ENCODE measurements at regions not wholly inside any gene's neighbourhood (a gene's known extent, or its start where the extent isn't known, plus 50 kb on each side); places are given as distances from the start of the nearest gene placed in this dataset.

DNA sequence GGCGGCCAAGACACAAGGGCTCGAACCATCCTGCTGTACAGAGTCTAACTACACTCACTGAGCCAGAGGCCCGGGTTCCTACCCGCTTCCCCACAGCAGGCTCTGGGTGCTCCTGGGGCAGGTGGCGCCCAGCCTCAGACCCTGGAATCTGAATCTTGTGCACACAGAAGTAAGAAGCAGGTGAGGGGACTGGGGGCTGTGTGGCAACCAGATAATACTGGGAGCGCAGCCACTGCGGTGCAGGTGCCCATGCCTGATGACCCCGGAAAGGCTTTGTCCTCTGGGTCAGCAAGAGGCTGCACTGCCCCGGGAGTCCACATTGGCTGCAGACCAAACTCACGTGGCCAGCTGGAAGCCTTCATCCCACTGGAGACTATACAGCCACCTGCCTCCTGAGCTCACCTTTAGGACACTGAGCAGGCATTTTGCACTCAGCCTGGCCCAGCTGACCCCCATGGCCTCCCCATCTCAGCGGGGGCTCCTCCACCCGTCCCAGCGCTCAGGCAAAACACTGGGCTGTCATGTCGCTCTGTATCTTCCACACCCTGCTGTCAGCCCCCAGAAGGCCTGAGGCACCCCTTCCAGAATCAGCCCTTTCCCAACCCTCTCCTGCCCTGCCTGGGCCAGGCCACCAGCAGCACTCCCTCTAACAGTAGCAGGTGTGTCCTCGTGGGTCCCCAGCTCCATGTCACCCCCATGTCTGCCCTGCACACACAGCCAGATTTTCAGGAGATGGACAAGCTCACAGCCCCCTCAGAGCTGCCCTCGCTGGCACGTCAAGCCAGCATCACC is 101.0 kb upstream of the IQSEC1 start:
- no peak for DNase-seq

DNA sequence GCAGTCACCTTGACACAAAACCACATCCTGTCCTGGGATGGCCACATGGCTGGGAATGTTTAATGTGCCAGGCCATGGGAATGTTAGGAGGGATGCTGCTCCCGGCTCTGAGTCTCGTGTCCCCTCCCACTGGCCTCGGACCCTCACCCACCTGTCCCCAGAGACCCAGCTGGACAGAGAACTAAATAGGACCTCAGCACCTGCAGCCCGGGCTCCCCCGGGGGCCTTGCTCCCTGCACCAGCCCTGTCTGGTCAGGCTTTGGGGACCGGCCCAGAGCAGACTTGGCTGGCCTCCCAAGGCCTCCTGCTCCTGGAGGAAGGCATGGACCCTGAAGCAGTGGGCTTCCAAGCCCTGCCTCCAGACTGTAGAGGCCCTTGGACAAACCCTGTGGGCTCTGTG is 100.0 kb upstream of the IQSEC1 start:
- no peak for DNase-seq

DNA sequence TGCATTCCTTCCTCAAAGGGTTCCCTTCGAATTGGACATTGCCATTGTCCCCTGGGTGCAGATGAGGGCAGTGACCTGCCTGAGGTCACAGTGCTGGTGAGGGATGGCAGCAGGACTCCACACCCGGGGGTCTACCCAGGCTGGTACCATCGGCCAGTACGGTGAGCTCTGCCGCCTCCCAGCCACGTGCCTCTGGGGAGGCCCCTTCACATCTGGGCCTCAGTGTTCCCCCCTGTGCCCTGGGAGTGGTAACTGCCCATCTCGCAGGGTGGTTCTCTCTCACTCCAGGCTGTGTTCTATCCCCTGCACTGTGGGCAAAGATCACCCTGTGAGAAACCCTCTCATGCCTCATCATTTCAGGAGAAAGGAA is 99.4 kb upstream of the IQSEC1 start:
- no peak for DNase-seq

DNA sequence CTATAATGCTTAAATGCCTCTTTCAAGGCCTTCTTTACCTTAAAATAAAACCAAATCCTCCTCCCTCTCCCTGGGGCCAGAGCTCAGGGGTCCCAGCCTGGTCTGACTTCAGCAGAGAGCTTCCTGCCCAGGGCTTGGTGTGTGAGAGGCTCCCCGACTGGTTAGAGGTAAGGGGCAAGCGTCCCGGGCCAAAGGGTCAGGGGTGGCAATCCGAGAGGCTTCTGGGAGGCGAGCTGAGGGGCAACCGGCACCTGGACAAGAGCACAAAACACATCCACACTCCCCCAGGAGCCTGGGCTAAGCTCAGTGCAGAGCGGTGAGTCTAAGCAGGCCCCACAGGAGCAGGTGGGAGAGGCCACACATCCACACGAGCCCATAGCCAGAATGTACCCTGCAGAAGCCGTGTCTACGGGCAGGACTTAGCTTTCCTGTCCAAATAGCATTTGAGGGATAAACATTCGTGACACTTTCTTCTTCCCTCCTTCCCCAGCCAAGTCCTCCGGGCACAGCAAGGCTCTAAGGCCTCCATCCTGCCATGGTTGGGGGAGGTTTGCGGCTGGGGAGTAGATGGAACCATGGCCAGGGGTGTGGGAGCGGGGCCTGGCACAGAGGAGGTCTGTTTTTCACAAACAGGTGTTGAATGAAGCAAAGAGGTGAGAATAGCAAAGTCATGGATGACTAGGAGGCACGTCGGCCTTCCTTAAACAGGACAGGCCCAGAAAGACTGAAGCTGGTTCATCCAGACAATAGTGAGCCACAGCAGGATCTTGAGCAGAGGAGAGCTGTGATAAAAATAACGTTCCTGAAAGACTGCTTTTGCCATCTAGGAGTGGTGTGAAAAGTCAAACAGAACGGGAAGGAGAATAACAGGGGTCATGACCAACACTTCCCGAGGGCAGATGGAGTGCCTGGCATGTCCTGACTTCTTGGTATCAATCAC is 98.7 kb upstream of the IQSEC1 start:
- DNase-seq: no peak

DNA sequence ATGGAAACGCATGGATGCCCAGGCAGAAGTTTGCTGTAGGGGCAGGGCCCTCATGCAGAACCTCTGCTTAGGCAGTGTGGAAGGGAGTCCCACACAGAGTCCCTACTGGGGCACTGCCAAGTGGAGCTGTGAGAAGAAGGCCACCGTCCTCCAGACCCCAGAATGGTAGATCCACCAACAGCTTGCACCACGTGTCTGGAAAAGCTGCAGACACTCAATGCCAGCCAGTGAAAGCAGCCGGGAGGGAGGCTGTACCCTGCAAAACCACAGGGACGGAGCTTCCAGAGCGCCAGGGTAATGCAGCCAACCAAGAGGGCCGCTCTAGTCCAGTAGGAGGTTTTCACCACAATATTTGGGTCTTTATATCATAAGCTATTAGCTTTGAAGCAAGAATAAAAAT is 97.1 kb upstream of the IQSEC1 start:
- no peak for DNase-seq

DNA sequence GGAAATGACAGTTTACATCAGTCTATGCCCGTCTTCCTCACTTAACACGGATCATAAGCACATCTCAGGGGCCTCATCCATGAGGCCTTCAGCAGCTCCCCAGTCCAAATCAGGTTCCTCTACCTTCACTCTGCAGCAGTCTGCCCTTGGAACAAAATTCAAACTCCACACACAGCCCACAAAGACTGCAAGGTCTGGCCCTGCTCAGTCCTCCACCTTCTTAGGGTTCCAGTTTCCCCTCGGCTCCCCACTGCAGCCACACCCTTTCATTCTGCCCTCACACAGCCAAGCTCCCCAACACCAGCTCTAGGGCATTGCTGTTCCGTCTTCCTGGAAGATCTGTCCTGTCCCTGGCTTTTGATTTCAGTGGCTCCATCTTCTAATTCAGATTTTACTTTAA is 95.2 kb upstream of the IQSEC1 start:
- no peak for DNase-seq

DNA sequence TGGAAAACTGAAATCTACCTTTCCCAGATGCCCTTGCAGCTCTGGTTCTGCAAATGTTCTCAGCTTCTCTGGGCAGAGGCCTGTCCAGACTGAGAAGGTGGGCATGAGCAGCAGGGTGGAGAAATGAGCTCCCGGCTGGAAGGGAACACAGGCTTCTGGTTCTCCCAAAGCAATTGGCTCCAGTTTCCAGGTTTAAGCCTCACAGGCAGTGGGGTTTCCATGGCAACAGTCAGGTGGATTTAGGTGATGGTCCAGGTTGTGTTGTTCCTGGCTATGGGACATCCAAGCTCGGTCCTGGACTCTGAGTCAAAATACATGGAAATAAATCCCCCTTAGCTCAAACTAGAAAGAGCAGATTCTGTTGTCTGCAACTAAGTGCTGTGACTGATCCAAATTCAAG is 94.6 kb upstream of the IQSEC1 start:
- no peak for DNase-seq

DNA sequence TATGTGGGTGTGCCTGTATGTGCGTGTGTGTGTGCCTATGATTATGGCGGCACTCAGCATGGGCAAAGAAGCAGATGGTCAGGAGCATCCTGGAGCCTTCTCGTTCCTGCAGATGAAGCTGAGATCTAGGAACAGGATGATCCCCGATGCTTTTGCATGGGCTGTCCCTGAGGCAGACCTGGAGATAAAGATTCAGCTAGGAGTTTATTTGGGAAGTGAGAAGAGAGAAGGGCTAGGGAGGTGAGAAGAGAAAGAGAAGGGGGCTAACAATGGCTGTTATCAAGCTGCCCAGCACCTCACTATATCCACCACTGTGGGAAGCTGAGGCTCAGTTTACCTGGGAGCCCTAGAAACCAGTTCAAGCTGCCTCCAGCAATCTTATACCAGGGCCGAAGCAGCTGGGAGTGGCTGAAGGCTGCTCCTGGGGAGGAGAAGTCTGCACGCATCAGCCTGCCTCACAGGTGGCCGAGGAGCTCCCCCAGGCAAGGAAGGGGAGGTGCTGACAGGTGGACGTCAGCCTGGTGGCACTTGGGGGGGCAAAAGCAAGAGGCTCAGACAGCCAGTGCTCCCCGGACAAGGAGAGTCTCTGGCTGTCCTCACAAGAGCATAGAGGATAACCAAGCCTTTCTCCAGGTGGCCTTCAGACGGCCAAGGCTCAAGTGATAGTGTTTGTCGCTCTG is 94.0 kb upstream of the IQSEC1 start:
- no peak for DNase-seq

DNA sequence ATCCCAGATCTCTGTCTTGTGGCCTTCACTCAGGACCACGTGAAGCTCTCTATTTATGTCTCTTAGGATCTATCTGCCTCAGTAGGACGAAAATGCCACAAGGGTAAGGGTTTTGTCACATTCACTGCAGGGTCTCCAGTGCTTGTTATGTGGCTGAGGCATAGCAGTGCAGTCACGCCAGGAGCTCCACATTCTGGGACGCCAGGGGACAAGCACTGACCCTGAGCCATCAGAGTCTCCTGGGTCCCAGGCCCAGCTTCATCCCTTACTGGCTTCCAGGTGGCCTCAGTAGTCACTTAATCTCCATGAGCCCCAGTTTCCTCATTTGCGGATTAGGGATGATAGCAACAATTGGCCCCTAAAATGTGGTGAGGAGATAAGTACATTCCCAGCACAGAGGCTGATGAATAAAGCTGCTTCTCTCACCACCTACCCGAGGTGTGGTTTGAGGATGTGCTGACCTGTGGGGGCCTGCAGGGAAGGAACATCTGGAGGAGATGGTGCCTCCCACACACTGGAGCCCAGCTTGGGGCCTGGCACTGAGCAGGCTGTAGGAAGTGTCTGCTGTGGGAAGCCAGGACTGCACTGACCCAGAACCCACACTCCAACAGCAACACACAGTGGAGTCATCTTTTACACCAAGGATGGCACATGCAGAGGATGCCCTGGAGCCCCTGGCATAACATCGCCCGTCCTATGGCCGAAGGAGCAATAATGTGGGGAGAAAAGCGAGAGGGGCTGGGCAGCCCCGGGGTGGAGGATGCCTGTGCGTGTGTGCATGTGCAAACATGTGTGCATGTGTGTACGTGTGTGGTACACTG is 93.2 kb upstream of the IQSEC1 start:
- DNase-seq: no peak

DNA sequence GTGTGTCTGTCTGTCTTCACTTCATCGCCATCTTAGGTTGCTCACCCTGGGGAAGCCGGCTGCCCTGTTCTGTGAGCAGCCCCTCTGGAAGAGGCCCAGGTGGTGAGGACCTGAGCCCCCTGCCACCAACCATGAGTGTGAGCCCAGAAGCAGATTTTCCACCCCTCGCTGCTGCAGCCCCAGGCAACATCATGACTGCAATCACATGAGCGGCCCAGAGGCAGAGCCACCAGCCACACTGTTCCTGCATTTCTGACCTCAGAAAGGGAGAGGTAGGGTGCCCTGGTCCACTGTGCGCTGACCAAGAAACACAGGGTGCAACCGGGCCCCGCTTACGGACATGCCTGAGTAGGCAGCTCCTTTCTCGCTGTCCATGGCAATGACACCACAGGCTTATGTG is 92.3 kb upstream of the IQSEC1 start:
- peak in 2 of 58 donors; percentile 13 to 15 for DNase-seq

DNA sequence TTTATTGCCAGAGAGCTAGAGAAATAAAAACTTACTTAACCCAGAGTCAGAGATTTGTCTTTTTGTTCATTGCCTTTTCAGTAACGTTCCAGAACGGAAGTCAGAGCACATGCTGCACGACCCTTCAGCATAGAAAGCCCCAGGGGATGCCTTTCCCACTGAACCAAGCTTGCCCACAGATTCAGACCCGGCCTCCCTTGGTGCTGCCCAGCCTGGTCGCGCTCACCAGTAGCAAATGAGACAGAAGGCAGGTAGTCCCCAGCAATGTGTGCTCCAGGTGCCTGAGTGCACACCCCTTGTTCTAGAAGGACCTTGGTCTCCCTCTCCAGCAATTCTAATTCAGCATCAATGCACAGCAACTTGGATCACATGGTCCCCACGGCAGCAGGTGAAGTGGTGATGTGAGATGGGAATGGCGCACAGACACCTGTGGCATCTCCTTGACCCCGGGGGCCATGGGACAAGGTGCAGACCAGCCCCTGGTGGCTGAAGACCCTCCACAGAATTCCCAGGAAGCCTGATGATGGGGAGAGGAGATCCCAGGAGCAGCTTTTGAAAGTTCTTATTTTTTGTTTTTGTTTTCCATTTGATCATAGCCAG is 91.8 kb upstream of the IQSEC1 start:
- DNase-seq: no peak

DNA sequence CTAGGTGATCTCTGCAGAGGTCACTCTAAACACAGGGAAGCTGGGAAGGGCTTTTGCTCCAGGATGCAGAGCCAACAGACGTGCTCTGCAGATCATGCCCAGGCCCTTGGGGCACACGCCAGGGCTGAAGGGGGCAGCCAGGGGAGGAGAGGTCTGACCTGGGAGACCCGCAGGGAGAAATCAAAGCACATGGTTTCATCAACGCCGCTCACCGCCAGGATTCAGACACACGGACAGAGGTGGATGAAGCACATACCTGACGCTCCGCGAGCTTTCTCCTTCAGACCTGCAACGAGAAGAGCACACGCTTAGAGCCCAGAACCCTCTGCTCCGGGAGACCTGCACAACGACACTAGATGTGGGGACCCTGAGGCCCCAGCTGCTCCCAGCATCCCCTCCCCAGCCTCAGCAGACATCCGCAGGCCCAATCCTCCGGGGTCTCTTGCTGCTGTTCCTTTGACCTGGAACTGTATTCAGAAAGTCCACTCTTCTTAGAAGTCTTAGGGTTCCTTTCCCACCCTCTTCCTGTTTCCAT is 90.7 kb upstream of the IQSEC1 start:
- DNase-seq: no peak

DNA sequence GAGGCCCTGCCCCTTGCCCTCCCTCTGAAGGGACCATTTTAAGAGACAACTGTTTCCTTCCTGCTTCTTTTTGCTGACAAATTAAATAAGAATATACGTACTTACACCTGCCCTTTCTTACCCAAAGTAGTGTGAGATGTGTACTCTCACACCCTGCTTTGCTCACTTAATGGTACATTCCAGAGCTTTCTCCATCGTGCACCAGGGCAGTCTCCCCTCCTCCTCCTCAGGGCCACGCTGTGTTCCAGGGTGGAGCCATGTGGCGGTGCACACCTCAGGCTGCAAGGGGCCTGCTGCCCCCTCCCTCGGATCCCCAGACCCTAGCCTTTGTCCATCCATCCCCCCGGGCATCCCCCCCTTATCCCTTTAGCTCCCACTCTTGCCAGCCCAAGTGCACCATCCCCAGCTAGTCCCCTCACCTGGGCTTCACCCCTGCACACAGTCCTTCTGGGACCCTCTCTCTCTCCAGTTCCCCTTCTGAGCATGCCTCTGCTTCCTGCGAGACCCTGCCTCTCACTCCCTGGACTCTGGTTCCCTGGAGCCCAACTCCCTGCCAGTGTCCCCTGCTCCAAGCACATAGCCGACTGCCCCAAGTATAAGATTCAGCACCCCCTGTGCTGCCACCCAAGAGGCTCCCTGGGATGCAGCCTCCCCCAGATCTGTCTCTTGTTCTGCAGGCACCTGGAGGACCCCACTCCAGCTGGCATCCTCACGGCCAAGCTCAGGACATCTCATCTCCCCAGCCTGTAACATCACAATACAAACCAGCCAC is 89.5 kb upstream of the IQSEC1 start:
- no peak for DNase-seq

DNA sequence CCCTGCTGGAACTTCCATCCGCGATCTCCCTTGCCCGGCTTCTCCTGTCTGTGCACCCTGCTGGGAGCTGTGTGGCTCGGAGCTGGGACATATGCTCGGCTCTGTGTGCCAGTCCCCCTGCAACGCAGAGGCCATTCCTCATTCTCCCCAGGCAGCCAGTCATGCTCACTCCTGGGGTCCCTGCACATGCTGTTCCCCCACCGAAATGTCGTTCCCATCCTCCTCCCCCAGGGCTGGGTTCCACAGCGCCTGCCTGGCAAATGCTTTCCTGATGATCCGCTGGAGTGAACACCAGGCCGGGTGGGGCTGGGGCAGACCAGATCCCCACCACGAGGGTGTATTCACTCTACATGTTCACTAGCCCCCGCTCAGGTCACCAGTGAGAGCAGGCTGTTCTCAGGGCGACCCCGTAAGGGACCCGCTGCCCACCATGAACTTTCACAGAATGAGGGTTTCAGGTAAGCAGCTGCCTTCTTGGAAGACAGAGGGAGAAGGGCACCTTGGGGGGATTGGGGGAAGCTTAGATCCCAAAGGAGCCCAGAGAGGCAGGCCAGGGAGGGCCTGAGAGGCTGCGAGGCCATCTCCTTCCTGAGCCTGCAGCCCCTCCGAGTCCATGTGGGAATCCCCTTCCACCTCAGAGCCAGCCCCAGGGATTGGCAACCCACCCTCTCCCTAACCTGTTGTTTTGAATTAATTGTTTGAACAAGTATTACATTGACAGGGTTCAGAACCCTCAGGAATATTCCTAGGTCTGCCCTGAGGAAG is 88.7 kb upstream of the IQSEC1 start:
- no peak for DNase-seq

DNA sequence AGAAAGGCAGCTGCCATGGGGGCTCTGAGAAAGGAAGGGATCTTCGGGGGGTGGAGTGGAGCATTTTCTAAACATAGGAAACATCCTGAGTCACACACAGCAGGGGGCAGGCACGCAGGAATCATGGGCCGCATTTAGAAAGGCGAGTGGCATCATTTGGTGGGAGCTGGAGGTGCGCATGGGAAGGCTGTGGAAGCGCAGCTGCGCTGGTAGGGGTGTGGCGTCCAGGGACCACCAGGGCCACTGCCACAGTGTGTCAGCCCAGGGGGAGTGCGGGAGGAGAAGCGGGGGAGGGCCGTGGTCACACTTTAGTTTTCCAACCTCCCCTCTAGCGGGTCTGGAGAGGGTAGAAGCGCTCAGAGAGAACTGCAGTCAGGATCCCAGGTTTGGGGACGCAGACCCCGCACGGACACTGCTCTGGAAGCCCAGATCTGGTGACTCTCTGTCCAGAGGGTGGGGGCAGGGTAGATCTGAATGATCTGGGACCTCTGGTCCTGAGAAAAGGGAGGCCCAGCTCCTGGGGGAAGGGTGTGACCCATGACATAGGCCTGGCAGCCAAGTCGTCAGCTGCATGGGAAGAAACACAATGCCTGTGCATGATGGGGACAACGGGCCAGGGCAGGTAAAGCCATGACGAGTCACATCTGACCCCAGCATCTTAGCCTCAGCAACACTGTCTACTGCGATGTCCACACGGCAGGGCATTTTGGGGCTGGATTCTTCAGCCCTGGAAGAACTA is 88.0 kb upstream of the IQSEC1 start:
- peak in 4 of 58 donors; percentile 16 to 33 (median 26) for DNase-seq

DNA sequence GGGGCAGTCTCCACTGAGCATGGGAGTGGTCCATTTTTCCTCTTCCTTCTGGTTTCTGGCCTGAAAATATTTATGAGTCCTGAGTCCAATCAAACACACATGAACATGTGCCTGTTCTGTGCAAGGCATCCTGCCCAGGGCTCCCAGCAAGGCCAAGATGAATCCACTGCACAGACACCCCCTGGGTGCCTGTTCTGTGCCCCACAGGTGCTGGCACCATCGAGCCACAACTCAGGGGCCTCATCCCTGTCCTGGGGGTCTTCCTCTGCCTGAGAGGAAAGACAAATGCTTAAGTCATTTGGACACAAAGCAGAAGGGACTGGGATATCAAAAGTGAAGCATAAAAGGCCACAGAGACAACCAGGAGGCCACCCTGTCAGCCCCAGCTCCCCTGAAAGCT is 87.4 kb upstream of the IQSEC1 start:
- DNase-seq: no peak

DNA sequence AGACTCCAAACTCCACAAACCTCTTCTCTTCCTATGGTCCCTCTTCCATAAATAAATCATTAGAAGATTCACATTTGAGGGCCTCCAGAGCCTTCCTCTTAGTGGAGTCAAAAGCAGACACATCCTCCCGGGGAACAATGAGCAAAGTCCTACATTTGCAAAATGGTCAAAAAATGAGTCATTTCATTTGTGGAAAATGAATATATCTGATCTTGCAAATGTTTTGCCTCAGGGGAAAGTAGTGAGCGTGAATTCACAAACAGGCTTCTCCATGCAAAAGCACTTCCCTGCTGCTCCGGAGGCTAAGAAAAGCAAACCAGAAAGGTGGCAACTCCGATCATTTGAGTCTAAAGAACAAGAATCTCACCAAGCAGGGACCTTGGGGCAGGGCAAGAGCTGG is 86.7 kb upstream of the IQSEC1 start:
- DNase-seq: no peak

DNA sequence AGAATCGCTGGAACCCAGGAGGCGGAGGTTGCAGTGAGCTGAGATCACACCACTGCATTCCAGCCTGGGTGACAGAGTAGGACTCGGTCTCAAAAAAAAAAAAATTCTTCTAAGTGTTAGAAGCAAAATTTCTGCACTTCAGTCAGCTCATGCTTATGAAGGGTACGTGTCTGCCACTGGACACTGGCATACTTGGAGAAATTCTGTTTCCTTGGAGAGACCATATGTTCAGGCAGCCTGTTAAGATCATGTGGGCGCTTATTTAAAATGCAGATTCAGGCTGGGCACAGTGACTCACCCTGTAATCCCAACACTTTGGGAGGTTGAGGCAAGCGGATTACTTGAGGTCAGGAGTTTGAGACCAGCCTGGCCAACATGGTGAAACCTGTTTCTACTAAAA is 85.6 kb upstream of the IQSEC1 start:
- DNase-seq: peak in 1 of 58 donors; percentile 12

Measured in anterior cingulate cortex (tissue), 58 donors.